Panc1 (cell line): ENCODE measurements at regions not wholly inside any gene's neighbourhood (a gene's known extent, or its start where the extent isn't known, plus 50 kb on each side); places are given as distances from the start of the nearest gene placed in this dataset.

Experiments
- POLR2AphosphoS5 ChIP-seq: IDR thresholded peaks from 2 replicates; pipeline ENCODE4 v1.6.1; 2012; ENCODE audit warnings: mild to moderate bottlenecking, low read depth, low read length, moderate library complexity
- SIN3A ChIP-seq: IDR thresholded peaks from 2 replicates; pipeline ENCODE4 v1.6.1; 2012; ENCODE audit warnings: low read depth, mild to moderate bottlenecking, low read length, moderate library complexity, borderline replicate concordance; ENCODE audit not compliant: insufficient read depth
- TF ChIP-seq, protein P1 (sequence below): fragments of 450-650 bp; IDR thresholded peaks from 2 replicates; pipeline ENCODE4 v1.5.1; 2017; ENCODE audit warnings: mild to moderate bottlenecking
- TF ChIP-seq, protein P2 (sequence below), 2 experiments: IDR thresholded peaks; 2 replicates each; pipeline ENCODE4 v1.6.1; 2011 to 2012; ENCODE audit warnings: low read depth in 2 of 2, control low read depth in 1 of 2, low read length in 1 of 2, mild to moderate bottlenecking in 1 of 2, moderate library complexity in 1 of 2; ENCODE audit not compliant: insufficient read depth in 1 of 2

DNA sequence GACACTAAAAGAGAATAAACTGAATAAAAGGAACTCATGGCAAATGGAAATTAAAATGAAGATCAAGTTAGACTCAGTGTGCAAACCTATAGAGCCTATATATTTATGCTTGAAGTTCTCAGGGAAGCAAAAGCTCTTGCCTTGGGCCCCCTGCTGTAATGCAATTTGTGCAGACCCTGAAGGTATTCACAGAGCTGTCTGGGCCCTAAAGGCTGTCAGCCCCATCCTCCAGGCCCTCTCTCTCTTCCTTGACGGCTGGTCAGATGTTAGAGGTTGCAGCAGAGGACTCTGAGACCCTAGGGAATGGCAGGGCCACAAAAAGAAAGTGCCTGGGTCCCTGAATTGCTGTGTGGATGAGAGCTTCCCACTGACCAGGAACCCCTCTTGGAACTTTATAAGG is 283.9 kb upstream of the TUT7 start:
- TF ChIP-seq, protein P1, sequence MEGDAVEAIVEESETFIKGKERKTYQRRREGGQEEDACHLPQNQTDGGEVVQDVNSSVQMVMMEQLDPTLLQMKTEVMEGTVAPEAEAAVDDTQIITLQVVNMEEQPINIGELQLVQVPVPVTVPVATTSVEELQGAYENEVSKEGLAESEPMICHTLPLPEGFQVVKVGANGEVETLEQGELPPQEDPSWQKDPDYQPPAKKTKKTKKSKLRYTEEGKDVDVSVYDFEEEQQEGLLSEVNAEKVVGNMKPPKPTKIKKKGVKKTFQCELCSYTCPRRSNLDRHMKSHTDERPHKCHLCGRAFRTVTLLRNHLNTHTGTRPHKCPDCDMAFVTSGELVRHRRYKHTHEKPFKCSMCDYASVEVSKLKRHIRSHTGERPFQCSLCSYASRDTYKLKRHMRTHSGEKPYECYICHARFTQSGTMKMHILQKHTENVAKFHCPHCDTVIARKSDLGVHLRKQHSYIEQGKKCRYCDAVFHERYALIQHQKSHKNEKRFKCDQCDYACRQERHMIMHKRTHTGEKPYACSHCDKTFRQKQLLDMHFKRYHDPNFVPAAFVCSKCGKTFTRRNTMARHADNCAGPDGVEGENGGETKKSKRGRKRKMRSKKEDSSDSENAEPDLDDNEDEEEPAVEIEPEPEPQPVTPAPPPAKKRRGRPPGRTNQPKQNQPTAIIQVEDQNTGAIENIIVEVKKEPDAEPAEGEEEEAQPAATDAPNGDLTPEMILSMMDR: no peak
- no peak for TF ChIP-seq POLR2AphosphoS5
- TF ChIP-seq, protein P2, sequence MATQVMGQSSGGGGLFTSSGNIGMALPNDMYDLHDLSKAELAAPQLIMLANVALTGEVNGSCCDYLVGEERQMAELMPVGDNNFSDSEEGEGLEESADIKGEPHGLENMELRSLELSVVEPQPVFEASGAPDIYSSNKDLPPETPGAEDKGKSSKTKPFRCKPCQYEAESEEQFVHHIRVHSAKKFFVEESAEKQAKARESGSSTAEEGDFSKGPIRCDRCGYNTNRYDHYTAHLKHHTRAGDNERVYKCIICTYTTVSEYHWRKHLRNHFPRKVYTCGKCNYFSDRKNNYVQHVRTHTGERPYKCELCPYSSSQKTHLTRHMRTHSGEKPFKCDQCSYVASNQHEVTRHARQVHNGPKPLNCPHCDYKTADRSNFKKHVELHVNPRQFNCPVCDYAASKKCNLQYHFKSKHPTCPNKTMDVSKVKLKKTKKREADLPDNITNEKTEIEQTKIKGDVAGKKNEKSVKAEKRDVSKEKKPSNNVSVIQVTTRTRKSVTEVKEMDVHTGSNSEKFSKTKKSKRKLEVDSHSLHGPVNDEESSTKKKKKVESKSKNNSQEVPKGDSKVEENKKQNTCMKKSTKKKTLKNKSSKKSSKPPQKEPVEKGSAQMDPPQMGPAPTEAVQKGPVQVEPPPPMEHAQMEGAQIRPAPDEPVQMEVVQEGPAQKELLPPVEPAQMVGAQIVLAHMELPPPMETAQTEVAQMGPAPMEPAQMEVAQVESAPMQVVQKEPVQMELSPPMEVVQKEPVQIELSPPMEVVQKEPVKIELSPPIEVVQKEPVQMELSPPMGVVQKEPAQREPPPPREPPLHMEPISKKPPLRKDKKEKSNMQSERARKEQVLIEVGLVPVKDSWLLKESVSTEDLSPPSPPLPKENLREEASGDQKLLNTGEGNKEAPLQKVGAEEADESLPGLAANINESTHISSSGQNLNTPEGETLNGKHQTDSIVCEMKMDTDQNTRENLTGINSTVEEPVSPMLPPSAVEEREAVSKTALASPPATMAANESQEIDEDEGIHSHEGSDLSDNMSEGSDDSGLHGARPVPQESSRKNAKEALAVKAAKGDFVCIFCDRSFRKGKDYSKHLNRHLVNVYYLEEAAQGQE (IDR thresholded peaks at IDR 0.05; ENCODE audit: insufficient read depth in 1 of 2, low read depth in 2 of 2, low read length in 1 of 2): no peak
- no peak for TF ChIP-seq SIN3A
